ENCODE measurements at regions not wholly inside any gene's neighbourhood (a gene's known extent, or its start where the extent isn't known, plus 50 kb on each side); places are given as distances from the start of the nearest gene placed in this dataset.

DNA sequence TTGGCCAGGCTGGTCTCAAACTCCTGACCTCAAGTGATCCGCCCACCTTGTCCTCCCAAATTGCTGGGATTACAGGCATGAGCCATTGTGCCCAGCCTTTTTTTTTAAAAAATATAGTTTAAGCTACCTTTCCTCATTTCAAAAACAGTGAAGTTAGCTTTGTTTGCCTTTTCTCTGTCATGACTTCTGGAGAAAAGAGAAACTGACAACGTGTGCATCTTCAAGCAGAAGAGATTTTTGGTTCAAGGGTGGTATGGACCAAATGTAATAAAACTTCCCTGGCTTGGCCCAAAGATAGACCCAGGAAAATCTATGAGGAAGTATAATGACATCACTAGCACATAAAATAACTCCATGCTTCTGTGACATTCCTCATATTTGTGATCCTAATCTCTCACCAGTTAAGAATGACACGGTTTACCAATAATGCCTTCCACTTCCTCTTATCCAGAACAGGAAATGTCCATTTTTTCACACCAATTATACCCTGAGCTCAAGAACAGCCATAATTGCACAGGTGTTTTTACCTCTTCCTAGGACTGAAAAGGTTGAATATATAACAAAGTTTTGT lies 781.2 kb upstream of the NR2F2 start:
- TF ChIP-seq RNF2 (IDR thresholded peaks at IDR 0.05; ENCODE audit: borderline replicate concordance, low read depth, low read length, missing control alignments, poor library complexity, severe bottlenecking) (no peak), JUND (IDR thresholded peaks at IDR 0.05; ENCODE audit: low read length) (no peak), CTCF (IDR thresholded peaks at IDR 0.05; ENCODE audit: control extremely low read depth in 1 of 3, insufficient read depth in 1 of 3, low read depth in 1 of 3, low read length in 3 of 3) (no peak), JUN (IDR thresholded peaks at IDR 0.05; ENCODE audit: low read depth, low read length) (no peak), HDAC6 (IDR thresholded peaks at IDR 0.05; ENCODE audit: low read depth, low read length) (no peak), POLR2A (IDR thresholded peaks at IDR 0.05; ENCODE audit: control extremely low read depth in 1 of 2, low read depth in 2 of 2, low read length in 2 of 2) (no peak), EGR1 (IDR thresholded peaks at IDR 0.05; ENCODE audit: borderline replicate concordance, low read depth, low read length) (no peak), SUZ12 (IDR thresholded peaks at IDR 0.05; ENCODE audit: low read length) (no peak), SP2 (IDR thresholded peaks at IDR 0.05; ENCODE audit: low read length) (no peak), RAD21 (IDR thresholded peaks at IDR 0.05 in 1 of 2, conservative IDR thresholded peaks at IDR 0.05 in 1 of 2; ENCODE audit: low read depth in 2 of 2, low read length in 2 of 2) (no peak)

All from H1 (cell line).